ENCODE measurements at regions not wholly inside any gene's neighbourhood (a gene's known extent, or its start where the extent isn't known, plus 50 kb on each side); places are given as distances from the start of the nearest gene placed in this dataset.

DNA sequence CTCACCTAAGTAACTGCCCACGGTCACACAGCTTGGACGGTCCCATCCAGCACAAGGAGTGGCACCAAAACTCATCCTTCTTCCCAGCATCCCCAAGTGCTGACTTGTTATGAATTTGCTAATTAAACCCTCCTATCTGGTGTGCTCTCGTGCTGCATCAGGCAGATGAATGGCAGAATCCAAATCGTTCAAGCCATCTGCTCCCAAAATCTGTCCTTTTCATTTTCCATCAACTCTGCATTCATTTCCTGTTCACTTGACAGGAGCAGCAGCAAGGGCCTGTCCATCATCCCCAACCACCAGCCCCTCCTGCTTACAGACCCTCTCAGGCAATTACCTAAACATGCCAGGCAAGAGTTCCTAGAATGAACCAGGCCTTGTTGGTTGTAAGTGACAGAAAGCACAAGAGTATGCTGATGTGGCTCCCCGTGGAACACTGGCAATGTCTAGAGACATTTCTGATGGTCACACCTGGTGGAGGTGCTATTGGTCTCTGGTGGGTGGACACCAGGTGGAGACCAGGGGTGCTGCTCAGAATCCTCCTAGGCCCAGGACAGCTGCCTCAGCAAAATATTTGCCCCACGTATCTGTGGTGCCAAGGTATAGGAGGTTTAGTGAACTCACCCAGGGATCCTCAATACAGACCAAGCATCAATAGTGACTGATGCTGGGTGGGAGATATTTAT is 832.5 kb downstream of the TBC1D22A start:
- H3K27ac ChIP-seq (ENCODE audit: insufficient read depth, low read length, poor library complexity, severe bottlenecking): no peak overlapping the region
- no peak for DNase-seq
- no peaks in the 10 kb centered on the region for H3K4me1 ChIP-seq (ENCODE audit: control insufficient read depth, insufficient read depth, low read length, poor library complexity, severe bottlenecking)
- H3K36me3 ChIP-seq (ENCODE audit: control insufficient read depth, insufficient read depth, low read length): no peaks in the 10 kb centered on the region
- no peak overlapping the region for H3K4me3 ChIP-seq (ENCODE audit: insufficient read depth, low read depth, low read length, poor library complexity, severe bottlenecking)
- no peaks in the 10 kb centered on the region for H3K27me3 ChIP-seq (replicated peaks; ENCODE audit: control insufficient read depth, insufficient read depth, low read length, poor library complexity, severe bottlenecking)
- H3K9me3 ChIP-seq (ENCODE audit: control insufficient read depth, low read length): no peaks in the 10 kb centered on the region

- DNase-seq: no peak
- no peak overlapping the region for H3K27ac ChIP-seq (ENCODE audit: insufficient read depth, low read length, poor library complexity, severe bottlenecking)
These were observed 831.5 kb downstream of the TBC1D22A start for GRCh38 chr22:47593911-47594311.

GRCh38 chr22:47593291-47593690 is 830.8 kb downstream of the TBC1D22A start:
- Histone ChIP-seq H3K9me3 (ENCODE audit: control insufficient read depth, low read length) (no peaks in the 10 kb centered on the region), H3K27me3 (replicated peaks; ENCODE audit: control insufficient read depth, insufficient read depth, low read length, poor library complexity, severe bottlenecking) (no peaks in the 10 kb centered on the region), H3K4me1 (ENCODE audit: control insufficient read depth, insufficient read depth, low read length, poor library complexity, severe bottlenecking) (no peaks in the 10 kb centered on the region), H3K27ac (ENCODE audit: insufficient read depth, low read length, poor library complexity, severe bottlenecking) (no peak overlapping the region), H3K36me3 (ENCODE audit: control insufficient read depth, insufficient read depth, low read length) (no peaks in the 10 kb centered on the region), H3K4me3 (ENCODE audit: insufficient read depth, low read depth, low read length, poor library complexity, severe bottlenecking) (no peak overlapping the region)
- DNase-seq: no peak

More at GRCh38 chr22:47593911-47594311, 831.5 kb downstream of the TBC1D22A start:
- no peaks in the 10 kb centered on the region for H3K4me1 ChIP-seq (ENCODE audit: control insufficient read depth, insufficient read depth, low read length, poor library complexity, severe bottlenecking)
- no peaks in the 10 kb centered on the region for H3K36me3 ChIP-seq (ENCODE audit: control insufficient read depth, insufficient read depth, low read length)
- H3K27me3 ChIP-seq (replicated peaks; ENCODE audit: control insufficient read depth, insufficient read depth, low read length, poor library complexity, severe bottlenecking): no peaks in the 10 kb centered on the region
- H3K9me3 ChIP-seq (ENCODE audit: control insufficient read depth, low read length): no peaks in the 10 kb centered on the region
- H3K4me3 ChIP-seq (ENCODE audit: insufficient read depth, low read depth, low read length, poor library complexity, severe bottlenecking): no peak overlapping the region

- Histone ChIP-seq H3K9me3 (ENCODE audit: control insufficient read depth, low read length) (no peaks in the 10 kb centered on the region), H3K36me3 (ENCODE audit: control insufficient read depth, insufficient read depth, low read length) (no peaks in the 10 kb centered on the region), H3K4me1 (ENCODE audit: control insufficient read depth, insufficient read depth, low read length, poor library complexity, severe bottlenecking) (no peaks in the 10 kb centered on the region), H3K27me3 (replicated peaks; ENCODE audit: control insufficient read depth, insufficient read depth, low read length, poor library complexity, severe bottlenecking) (no peaks in the 10 kb centered on the region), H3K4me3 (ENCODE audit: insufficient read depth, low read depth, low read length, poor library complexity, severe bottlenecking) (no peak overlapping the region), H3K27ac (ENCODE audit: insufficient read depth, low read length, poor library complexity, severe bottlenecking) (no peak overlapping the region)
- DNase-seq: no peak
These were observed 830.3 kb downstream of the TBC1D22A start for GRCh38 chr22:47592791-47593190.

- Histone ChIP-seq H3K4me3 (ENCODE audit: insufficient read depth, low read depth, low read length, poor library complexity, severe bottlenecking) (no peak overlapping the region), H3K9me3 (ENCODE audit: control insufficient read depth, low read length) (no peaks in the 10 kb centered on the region), H3K36me3 (ENCODE audit: control insufficient read depth, insufficient read depth, low read length) (no peaks in the 10 kb centered on the region), H3K27ac (ENCODE audit: insufficient read depth, low read length, poor library complexity, severe bottlenecking) (no peak overlapping the region), H3K4me1 (ENCODE audit: control insufficient read depth, insufficient read depth, low read length, poor library complexity, severe bottlenecking) (no peaks in the 10 kb centered on the region), H3K27me3 (replicated peaks; ENCODE audit: control insufficient read depth, insufficient read depth, low read length, poor library complexity, severe bottlenecking) (no peaks in the 10 kb centered on the region)
- DNase-seq: no peak
These were observed 829.3 kb downstream of the TBC1D22A start for GRCh38 chr22:47591709-47592108.

DNA sequence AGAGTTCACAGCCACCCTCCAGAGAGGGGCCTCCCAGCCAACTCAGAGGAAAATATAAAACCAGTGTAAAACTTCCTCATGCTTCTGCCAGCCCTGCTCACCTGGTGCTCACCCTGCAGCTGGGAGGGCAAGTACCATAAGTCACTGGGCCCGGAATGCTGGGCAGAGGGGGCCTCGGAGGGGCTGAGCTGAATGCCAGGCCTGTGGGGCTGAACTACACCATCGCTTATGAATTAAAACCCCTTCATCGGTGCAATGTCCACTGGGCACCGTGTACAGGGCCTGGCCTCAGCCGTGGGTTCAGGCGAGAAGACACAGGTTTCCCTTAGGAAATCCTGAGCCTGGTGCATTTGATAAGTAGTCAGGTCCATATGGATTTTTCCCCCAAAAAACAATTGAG is 828.6 kb downstream of the TBC1D22A start:
- Histone ChIP-seq H3K27ac (ENCODE audit: insufficient read depth, low read length, poor library complexity, severe bottlenecking) (no peak overlapping the region), H3K9me3 (ENCODE audit: control insufficient read depth, low read length) (no peaks in the 10 kb centered on the region)
- DNase-seq: no peak

GRCh38 chr22:47589271-47590250 is 827.1 kb downstream of the TBC1D22A start:
- Histone ChIP-seq H3K36me3 (ENCODE audit: control insufficient read depth, insufficient read depth, low read length) (no peaks in the 10 kb centered on the region), H3K9me3 (ENCODE audit: control insufficient read depth, low read length) (no peaks in the 10 kb centered on the region), H3K27me3 (replicated peaks; ENCODE audit: control insufficient read depth, insufficient read depth, low read length, poor library complexity, severe bottlenecking) (no peaks in the 10 kb centered on the region), H3K27ac (ENCODE audit: insufficient read depth, low read length, poor library complexity, severe bottlenecking) (no peak overlapping the region), H3K4me3 (ENCODE audit: insufficient read depth, low read depth, low read length, poor library complexity, severe bottlenecking) (no peak overlapping the region), H3K4me1 (ENCODE audit: control insufficient read depth, insufficient read depth, low read length, poor library complexity, severe bottlenecking) (no peaks in the 10 kb centered on the region)
- DNase-seq: no peak

More for the DNA sequence above, 828.6 kb downstream of the TBC1D22A start:
- no peak overlapping the region for H3K4me3 ChIP-seq (ENCODE audit: insufficient read depth, low read depth, low read length, poor library complexity, severe bottlenecking)
- H3K36me3 ChIP-seq (ENCODE audit: control insufficient read depth, insufficient read depth, low read length): no peaks in the 10 kb centered on the region
- no peaks in the 10 kb centered on the region for H3K27me3 ChIP-seq (replicated peaks; ENCODE audit: control insufficient read depth, insufficient read depth, low read length, poor library complexity, severe bottlenecking)
- no peaks in the 10 kb centered on the region for H3K4me1 ChIP-seq (ENCODE audit: control insufficient read depth, insufficient read depth, low read length, poor library complexity, severe bottlenecking)

DNA sequence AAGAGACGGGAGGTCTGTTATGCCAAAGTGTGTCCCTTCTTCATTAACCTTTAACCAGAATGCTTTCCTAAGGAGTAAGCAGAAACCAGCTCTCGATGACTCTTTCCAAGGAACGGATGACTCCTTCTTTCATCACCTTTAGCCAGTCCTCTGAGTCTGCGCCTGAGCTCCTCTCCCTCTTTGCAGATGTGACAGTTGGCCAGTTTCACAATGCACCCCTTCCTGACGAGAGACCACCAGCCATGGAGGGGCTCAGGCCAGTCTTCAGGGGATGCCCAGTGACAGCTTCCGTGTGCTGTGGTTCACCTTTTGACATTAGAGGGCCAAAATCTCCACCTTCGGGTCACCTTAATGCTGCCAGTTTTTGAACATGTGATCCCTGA is 826.1 kb downstream of the TBC1D22A start:
- H3K36me3 ChIP-seq (ENCODE audit: control insufficient read depth, insufficient read depth, low read length): no peaks in the 10 kb centered on the region
- H3K27ac ChIP-seq (ENCODE audit: insufficient read depth, low read length, poor library complexity, severe bottlenecking): no peak overlapping the region
- H3K27me3 ChIP-seq (replicated peaks; ENCODE audit: control insufficient read depth, insufficient read depth, low read length, poor library complexity, severe bottlenecking): no peaks in the 10 kb centered on the region
- no peak overlapping the region for H3K4me3 ChIP-seq (ENCODE audit: insufficient read depth, low read depth, low read length, poor library complexity, severe bottlenecking)
- H3K4me1 ChIP-seq (ENCODE audit: control insufficient read depth, insufficient read depth, low read length, poor library complexity, severe bottlenecking): no peaks in the 10 kb centered on the region
- H3K9me3 ChIP-seq (ENCODE audit: control insufficient read depth, low read length): no peaks in the 10 kb centered on the region
- DNase-seq: no peak

- no peaks in the 10 kb centered on the region for H3K9me3 ChIP-seq (ENCODE audit: control insufficient read depth, low read length)
- H3K36me3 ChIP-seq (ENCODE audit: control insufficient read depth, insufficient read depth, low read length): no peaks in the 10 kb centered on the region
- H3K4me1 ChIP-seq (ENCODE audit: control insufficient read depth, insufficient read depth, low read length, poor library complexity, severe bottlenecking): no peaks in the 10 kb centered on the region
- no peaks in the 10 kb centered on the region for H3K27me3 ChIP-seq (replicated peaks; ENCODE audit: control insufficient read depth, insufficient read depth, low read length, poor library complexity, severe bottlenecking)
- H3K27ac ChIP-seq (ENCODE audit: insufficient read depth, low read length, poor library complexity, severe bottlenecking): no peak overlapping the region
- H3K4me3 ChIP-seq (ENCODE audit: insufficient read depth, low read depth, low read length, poor library complexity, severe bottlenecking): no peak overlapping the region
- DNase-seq: no peak
These were observed 825.6 kb downstream of the TBC1D22A start for GRCh38 chr22:47587861-47588577.
